ENCODE measurements at regions not wholly inside any gene's neighbourhood (a gene's known extent, or its start where the extent isn't known, plus 50 kb on each side); places are given as distances from the start of the nearest gene placed in this dataset.
A peak's percentile ranks its signal among the peaks of the same experiment; 100 is the strongest.
"Not testable (repeated sequence)": the region's sequence is repeated elsewhere in the genome, so short reads cannot be mapped to it uniquely, and the experiment has no call there.

DNA sequence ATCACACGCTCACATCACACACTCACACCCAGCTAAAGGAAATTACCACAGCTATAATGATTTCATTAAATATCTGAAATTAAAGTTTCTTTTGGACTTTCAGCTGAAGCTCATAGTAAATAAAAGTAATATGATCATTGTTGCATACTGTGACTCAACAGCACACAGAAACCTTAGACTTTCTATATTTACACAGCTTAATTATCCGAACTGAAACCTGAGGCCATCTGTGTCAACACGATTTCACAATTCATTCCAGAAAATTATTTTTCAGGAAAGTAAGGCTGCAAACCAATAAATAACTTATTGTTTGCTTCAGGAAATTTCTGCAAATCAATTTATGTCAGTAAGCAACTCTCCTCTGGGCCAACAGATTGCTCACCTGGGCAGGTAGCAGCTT is 1352.2 kb upstream of the CDH18 start:
- DNase-seq, result not testable (repeated sequence)

DNA sequence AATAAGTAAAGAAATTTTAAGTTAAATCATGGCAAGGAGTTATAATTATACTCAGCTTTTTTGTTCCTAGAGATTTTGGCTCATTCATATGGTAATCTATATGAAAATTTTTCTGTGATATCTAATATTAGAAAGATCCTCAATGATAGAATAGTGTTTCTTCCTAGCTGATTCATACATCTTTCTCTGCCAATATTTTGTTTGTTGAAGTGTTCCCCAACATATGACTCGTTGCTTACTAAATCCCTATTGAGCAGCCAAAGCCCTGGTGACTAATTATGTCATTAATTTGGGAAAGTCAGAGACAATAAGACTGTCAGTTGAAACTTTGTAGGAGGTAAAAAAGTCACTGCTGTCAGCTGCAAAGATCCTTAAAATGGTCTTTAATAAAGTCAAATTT is 1348.5 kb upstream of the CDH18 start:
- DNase-seq, result not testable (repeated sequence)

DNA sequence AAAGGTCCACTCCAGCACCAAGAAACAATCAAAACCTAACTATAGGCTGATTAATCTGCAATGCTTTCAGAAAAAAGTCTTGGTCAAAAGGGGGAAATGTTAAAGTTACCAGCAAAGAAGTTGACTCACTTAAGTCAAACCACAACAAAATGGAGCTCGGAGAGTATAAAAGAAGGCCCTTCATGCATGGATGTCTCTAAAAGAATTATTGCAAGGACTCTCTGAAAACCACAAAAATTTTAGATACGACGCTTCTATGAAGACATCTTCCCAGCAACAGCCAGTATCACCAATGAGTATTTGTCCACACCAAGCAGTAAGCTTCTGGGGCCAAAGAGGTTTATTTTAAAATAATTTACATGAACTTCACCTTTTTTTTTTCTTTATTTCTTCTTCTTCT is 1327.4 kb upstream of the CDH18 start:
- DNase-seq, result not testable (repeated sequence)

DNA sequence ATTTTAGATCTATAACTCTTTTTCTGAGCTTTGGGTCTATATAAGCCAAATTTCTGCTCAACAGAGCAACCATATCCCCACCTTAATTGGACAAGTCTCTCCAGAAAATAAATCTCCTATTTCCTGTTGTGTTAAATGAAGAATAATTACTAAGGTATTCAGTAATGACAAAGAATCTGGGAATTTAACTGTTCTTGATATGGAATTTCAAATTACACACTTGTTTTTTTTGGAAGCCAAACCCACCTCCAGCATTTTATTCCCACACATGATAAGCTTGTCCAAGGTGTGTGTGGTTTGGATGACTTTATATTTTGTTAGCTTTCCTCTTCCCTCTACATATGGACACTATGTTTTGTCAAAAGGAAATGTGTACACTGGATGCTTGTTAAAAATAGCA is 1313.2 kb upstream of the CDH18 start:
- not testable (repeated sequence) for DNase-seq

DNA sequence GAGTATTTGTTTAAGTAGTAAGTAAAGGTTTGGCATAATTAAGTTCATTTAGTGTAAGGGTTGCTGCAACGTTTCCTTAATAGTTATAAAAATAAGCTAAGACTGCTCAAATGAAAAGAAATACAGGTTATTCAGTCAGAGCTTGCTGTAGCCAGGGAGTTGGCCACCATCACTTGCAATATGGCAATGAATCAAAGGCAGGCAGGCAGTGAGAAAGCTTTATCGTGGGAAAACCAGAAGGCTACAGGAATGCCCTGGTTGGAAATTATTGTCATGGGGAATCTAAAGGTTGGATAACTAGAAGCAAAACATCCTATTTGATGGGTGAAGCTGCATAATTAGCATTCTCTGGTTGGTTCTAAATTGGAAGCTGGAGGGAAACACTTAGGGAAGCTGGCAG is 1286.4 kb upstream of the CDH18 start:
- DNase-seq, result not testable (repeated sequence)

DNA sequence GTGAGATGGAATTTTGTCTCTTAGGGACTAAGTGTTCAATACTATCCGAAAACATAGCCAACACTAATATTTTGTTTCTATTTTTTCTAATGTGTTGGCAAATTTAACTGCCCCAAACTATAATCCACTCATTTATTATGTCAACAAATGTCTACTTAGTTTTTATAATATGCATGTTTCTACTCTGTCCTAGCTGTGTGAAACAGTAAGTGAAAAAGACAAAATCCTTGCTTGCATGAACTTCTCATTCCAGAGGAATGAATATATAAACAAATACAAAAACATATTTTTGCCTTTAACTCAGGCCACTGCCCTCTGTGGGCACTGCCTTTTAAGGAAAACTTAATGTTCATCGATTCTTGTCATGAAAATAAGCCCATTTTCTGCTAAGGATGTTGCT is 1275.4 kb upstream of the CDH18 start:
- no peak for DNase-seq

DNA sequence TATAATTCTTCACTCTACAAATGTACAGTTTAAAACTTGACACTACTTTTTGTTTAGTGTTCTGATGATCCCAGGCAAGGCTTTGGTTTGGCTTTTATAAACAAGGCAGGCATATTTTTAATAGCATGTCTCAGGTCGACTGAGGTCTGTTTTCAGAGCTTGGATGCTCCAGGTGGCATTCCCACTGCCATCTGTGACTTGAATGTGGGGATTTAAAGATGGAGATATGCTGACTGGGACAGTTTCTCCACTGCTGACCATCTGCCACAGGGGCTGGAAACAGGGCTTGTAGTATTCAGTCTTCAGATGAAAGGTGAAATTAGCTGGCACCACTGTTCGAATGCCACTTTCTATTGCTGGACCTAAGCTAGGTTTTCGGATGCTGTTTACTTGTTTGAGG is 1266.2 kb upstream of the CDH18 start:
- DNase-seq, result no peak

DNA sequence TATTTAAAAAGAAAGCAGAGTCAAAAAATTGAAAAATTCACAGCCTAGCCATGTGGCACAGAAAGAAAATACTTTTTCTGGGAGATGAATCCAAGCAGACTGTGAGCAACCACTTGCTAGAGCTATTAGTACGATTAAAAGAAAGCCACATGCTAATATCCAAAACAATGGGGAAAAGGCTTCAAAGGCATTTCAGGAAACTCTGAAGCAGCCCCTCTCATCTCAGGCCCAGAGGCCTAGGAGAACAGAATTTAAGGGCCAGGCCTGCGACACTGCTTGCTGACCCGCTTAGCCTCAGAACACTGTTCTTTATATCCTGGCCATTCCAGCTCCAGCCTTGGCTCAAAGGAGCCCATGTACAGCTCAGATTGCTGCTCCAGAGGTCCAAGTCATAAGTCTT is 1257.0 kb upstream of the CDH18 start:
- DNase-seq, result no peak

DNA sequence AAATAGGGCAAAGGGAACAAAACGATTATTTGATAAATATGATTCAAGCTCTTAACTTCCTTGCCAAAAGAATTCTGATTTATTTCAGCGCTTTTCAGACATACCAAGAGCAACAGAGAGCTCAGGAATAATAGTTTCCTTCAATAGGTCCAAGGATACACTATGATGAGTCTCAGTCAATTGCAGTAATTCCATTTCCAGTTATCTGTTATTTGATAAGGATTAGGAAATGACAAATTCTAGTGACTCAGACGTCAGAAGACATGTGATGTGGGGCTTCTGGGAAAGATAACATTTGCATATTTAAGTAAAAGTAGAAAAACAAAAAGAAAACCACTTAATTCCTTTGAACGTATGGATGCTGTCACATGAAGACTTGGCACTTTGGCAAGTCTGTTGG is 1250.8 kb upstream of the CDH18 start:
- DNase-seq, result no peak

DNA sequence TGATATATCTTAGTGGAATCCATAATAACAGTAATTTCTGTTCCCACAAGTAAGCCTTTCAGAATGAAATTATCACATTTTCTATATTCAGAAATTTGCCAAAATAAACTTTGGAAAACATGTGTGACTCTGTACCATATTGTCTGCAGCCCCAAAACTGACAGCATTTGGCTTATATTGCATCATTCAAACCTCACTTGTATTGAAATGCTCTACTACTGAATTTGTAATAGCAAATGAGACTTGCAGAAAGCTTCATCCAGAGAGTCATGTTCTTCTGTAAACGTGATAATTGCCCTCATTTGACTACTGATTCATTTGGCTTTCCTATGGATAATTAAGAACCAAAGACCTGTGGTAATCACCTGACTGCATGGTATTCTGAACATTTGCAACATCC is 1249.5 kb upstream of the CDH18 start:
- DNase-seq, result no peak

DNA sequence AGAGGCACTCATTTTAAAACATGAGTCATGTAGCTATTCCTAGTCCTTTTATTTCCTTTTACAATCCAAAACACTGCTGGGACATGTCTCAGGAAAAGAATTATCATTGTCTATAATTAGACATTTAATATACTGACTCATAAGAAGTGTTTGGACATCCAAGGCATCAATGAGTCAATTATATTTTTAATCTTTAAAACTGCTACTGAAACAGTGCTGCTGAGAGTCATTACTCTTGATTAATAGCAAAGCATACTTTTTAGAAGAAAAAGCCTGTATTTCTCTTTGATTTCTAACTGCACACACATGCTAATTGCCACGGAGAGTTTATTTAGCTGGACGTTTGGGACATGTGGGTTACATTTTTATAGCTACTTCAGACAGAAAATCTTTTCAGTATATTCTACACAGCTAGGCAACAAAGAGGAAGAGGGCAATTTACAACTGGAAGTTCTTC is 1249.0 kb upstream of the CDH18 start:
- DNase-seq, result peak; percentile 64

DNA sequence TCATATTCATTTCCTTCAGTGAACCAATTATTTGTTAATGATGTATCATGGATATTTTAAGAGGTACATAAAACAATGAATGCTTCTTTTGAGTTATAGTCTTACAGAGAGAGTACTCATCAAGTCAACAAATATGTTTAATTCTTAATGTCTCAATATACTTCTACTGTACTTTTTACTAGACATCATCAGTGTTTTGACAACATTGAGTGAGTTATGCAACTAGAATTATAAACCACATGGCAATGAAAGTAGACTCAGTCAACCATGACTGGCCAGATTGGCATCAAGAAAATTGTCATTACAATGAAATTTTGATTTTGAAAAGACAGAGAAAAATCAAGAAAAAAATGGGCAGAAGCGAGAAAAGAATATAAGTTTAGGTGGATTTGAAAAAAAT is 1248.1 kb upstream of the CDH18 start:
- no peak for DNase-seq

DNA sequence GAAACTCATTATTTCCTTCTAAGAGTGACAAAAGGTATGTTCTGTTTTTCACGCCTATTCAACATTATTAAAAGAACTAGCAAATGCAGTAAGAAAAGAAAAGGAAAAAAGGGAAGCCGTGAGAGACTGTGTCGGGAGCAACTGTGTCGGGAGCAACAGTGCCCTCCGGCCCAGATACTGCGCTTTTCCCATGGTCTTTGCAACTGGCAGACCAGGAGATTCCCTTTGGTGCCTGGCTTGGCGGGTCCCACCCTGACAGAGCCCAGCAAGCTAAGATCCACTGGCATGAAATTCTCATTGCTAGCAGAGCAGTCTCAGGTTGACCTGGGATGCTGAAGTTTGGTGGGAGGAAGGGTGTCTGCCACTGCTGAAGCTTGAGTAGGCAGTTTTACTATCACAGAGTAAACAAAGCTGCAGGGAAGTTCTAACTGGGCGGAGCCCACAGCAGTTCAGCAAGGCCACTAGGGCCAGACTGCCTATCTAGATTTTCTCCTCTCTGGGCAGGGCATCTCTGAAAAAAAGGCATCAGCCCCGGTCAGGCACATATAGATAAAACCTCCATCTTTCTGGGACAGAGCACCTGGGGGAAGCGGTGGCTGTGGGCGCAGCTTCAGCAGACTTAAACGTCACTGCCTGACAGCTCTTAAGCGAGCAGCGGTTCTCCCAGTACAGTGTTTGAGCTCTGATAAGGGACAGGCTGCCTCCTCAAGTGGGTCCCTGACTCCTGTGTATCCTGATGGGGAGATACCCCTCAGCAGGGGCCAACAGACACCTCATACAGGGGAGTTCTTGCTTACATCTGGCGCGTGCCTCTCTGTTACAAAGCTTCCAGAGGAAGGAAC is 1237.4 kb upstream of the CDH18 start:
- DNase-seq, result no peak

DNA sequence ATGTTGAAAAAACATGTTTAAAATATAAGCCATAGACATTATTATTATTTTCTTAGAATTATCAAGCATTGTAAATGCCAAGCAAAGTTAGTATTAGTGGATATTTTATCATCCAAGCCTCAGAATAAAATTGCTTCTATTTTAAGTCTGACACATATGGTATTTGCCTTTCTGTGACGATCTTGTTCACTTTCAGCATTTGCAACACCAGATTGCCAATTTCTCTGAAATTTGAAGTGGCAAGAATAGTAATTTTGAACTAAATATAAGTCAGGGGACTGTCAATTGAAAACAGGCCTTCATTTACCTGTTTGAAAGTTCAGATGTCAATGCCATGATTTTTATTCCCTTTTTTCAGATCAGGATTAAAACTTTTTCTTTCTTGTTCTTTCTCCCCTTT is 1233.6 kb upstream of the CDH18 start:
- DNase-seq, result no peak

DNA sequence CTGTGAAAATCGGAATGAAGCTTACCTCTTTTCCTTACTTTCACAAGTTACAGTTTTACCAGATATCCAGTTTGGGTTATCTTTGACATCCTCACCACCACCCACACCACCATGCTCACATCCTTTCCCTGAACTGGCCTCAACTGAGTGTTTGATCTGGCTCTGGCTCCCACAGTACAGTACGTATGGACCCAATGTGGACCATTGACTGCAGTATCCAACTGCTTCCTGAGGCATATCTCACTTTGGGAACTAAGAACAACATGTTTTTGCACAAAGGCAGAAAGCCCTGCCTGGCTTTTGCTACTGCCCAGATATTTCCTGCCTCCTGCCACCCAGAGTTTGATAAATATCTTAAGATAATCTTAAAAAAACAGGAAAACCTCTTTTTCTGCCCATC is 1232.0 kb upstream of the CDH18 start:
- DNase-seq, result no peak

DNA sequence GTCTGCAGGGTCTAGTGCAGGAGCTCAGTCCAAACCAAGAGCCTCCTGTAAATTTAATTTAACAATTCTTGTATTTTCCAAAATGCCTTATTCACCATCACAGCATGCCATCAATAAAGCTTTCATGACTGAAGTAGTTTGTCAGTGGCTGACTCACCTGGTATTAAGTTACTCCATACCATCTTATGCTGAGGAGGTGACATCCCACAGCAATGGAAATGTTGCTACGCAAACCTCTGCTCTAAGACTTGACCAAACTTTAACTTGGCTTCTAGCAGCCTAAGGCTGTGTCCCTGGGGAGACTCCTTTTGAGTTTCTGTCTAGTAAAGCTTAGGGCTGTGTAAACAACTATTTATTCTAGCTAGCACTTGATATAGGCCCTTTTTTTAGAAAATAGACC is 1231.3 kb upstream of the CDH18 start:
- no peak for DNase-seq

DNA sequence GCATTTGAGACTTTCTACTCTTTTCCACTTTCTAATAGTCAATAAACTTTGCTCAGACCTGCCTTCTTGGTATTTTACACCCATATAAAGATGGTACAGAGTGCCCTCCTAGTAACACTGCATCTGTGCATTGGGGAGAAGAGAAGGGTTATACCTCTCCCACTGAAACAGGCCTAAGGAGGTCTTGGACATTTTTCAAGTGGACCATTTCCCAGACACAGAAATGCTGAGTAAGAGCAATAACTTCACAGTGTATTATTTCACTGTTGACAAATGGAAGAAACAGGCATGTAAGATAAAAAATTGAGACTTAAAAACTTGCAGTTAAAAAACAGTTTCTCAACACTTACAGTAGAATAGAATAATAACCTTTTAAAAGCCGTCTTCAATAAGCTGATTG is 1224.0 kb upstream of the CDH18 start:
- DNase-seq, result no peak

DNA sequence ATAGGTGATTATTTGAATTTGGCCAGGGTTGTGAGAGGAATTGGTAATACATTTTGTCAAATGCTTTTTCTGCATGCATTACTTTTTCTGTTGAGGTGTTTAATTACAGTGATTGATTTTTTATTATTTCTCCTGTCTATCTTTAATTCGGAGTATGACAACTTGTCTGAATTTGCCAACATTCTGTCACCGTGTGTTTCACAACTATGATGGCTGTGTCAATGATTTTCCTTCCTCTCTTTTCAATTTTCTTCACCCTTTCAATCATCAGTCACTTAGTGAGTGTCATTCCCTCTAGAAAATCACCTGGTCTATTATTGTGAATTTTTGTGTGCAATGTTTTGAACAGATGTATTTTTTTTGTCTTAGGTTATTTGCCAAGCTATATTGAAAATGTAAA is 1221.4 kb upstream of the CDH18 start:
- DNase-seq, result no peak

DNA sequence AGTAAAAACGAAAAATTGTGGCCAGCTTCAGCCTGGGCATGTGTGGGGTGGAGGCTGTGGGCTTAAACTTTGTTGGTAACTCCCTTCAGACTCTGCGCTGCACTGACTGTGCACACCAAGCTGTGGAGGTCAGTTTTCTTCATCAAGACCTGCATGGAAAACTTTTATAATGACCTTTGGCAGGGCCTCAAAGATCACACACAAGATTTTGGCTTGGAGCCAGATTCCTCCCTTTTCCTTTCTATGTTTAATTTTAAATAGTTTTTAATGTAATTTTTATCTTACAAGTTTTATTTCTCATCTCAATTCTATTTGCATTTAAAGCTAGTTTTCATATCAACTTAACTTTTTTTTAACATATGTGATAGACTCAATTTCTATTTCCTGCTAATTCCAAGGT is 1211.1 kb upstream of the CDH18 start:
- no peak for DNase-seq

DNA sequence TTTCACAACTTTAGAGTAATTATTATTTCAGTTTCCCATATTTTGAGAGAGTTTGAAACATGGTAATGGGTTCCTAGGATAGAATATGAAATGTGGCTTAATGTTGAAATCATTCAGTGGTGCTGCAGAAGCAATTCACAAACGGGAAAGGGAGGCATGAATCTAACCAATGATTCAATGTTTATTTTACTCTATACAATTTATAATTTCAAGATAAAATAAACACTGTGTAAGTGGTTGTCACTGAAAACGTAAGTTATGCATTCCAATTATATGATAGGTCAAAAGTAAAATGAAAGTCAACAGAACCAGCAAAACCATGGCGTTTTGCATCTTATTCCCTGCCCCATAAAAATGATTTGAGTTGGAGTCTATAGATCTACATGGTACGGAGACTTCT is 1207.1 kb upstream of the CDH18 start:
- no peak for DNase-seq

DNA sequence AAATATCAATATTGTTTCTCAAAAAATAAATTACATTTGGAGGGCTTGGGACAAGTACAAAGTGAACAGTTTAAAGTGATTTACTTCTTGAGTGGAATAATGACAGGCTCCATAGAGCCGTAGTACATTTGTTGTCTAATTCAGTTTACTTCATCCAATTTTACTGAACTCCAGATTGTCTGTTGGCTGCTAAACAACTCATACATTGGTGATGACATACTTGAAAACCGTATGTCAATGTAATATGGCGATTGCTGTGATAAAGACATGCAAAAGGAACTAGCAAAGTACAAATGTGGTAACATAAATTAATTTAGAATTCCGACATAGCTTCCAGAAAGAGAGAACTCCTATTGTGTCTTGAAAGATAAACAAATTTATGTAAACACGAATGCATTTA is 1197.5 kb upstream of the CDH18 start:
- no peak for DNase-seq

DNA sequence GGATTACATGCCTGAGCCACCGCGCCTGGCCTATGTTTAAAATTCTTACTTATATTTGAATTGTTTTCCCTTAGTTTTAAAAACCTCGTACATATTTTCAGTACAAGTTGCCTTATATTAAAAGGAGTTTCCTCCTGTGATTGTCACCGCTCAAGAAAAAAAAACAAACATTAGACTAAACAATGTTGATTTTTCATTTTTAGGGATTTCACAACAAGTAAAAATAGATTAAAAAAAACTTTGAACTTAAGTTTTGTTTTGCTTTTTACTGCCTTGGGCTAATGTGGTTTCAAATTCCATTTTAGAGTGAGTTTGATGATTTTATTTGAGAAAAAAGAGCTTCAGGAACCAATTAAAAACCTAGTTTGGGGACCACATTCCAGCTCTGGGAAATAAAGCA is 1196.6 kb upstream of the CDH18 start:
- no peak for DNase-seq

DNA sequence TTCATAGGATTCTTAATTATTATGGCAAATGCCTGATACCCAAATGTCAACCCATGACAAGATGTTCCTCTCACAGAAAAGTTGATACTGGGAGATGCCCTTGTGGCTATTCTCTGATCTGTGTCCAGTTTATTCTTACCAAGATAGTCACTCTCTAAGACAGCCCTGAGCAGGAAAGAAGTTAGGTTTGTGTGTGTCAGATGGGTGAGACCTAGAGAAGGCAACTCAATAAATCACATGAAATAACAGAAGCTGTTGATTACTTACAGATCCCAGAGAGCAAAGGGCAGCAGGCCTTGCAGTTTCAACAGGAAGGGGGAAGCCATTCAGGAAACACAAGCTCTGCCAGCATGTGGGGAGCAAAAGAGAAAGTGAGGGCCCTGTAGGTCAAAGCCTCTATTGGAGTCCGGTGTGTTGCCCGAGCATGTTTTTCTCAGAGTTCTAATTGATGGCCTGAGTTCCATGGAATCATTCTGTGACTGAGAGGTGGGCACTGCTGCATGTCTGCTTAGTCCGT is 1193.7 kb upstream of the CDH18 start:
- DNase-seq, result no peak

DNA sequence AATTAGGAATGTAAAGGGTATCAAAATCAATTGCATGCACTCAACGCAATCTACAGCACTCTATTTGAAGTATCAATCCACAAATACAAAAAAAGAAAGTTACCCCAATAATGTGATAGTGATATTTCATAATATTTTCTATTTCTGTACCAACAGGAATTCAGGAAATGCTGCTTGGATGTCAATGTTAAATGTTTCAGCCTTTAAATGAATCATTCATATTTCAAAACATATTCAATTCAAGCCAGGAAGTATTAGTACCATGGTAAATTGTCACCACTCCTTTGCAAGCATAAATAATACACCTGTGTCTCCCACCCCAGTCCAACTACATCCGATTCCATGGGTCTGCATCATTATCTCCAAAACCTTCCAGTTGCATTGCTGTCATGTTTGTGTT is 1185.5 kb upstream of the CDH18 start:
- no peak for DNase-seq
